OCI-M2 (cell line): ENCODE measurements at regions not wholly inside any gene's neighbourhood (a gene's known extent, or its start where the extent isn't known, plus 50 kb on each side); places are given as distances from the start of the nearest gene placed in this dataset.

Experiments used
- DNase-seq: peaks from one replicate; lab custom pipeline; 2025; ENCODE audit not compliant: unreplicated experiment; lab: John Stamatoyannopoulos, UW

- DNase-seq, result no peak
Measured at GRCh38 chr22:34687116-34687515, 378.8 kb upstream of the ISX start.

DNA sequence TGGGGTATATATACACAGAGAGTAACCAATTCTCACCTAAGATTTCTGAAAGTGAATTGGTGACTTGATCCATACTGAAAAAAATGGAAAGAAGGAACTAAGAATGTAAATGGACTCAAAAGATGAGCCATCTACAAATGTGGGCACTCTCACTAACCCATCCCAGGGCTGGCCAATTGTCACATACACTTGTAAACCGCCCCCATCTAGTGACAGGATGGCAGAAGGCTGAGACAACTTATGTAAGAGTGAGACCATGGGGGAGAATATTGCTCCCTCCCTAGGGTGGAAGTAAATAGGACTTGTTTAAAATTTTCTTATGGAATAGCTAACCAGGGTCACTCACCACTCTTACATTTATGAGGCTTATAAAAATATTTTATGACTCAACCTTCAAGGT, 377.1 kb upstream of the ISX start:
- DNase-seq, result no peak

DNA sequence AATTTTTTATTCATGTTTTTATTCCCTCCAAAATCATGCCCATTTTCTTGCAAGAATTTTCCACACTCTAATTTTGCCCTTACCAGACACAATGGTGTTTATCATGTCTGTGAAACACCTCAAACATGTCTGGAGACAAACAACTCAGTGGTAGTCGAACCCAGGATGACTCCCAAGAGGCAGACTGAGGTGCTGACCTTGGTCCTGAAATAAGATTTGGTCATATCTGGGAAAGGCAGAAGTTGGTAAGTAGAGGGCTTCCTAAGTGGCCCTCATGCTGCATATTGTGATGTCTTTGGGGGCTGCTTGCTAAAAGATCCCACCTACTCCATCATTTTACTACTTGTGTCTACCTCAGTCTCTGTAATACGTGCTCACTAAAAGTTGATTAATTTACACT, 369.4 kb upstream of the ISX start:
- no peak for DNase-seq

- DNase-seq, result no peak
Measured at GRCh38 chr22:34702279-34702678, 363.7 kb upstream of the ISX start.

DNA sequence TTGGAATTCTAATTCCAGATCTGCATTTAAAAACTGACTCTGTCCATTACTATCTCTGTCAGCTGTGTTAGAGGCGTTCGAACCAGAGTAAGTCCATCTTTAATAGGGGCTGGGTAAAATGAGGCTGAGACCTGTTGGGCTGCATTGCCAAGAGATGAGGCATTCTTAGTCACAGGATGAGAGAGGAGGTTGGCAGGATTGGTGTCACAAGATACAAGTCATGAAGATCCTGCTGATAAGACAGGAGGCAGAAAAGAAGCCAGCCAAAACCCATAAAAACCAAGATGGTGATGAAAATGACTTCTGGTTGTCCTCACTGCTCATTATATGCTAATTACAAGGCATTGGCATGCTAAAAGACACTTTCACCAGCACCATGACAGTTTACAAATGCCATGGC, 356.3 kb upstream of the ISX start:
- DNase-seq, result no peak

- no peak for DNase-seq
Measured at GRCh38 chr22:34722901-34723300, 343.1 kb upstream of the ISX start.

DNA sequence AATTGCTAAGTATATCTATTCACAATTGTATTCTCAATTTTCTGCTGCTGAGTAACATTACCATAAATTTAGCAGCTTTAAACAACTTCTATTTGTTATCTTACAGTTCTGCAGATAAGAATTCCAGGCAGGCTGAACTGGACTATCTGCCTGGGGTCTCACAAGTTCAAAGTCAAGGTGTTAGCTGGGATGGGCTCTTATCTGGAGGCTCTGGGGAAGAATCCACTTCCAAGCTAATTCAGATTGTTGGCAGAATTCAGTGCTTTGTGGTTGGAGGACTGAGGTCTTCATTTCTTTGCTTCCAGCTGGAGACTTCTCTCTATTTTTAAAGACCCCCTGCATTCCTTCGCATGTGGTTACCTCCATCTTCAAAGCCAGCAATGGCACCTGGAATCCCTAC, 329.9 kb upstream of the ISX start:
- no peak for DNase-seq

- DNase-seq, result no peak
Measured at GRCh38 chr22:34738661-34739400, 327.1 kb upstream of the ISX start.

GRCh38 chr22:34743110-34743751, 322.7 kb upstream of the ISX start:
- DNase-seq, result no peak

DNA sequence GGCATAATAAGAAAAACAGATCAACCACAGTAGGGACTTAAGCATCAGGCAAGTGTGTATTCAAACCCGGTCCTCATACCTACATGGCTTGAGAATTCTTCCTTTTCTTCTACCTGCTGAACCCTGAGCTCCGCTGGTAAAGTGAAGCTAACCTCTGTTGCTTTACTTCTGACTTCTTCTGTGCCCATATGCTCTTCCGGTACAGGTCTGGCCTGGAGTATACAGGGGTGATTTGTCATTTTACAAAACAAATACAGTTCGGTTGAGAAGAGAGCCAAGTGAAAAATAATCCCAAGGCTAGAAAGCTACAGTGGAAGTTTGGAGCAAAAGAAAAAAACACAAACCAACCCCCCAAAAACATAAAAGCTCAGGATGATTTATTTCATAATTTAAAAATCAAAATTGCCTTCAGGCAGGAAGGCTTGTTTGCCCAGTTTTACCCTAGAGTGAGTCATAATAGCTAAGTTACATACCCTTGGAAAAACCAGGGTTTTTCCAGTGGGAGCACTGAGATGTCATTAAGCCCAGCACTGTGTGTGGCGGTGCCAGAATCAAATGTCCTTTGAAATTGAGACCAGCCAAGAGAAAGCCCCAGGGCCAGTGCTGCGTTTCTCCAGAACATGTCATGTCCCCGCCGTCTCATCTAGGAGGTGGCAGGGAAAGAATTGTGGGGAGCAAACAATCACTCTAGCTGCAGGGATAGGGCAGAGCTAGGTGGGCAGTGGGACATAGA, 305.5 kb upstream of the ISX start:
- DNase-seq, result no peak

GRCh38 chr22:34761111-34761510, 304.8 kb upstream of the ISX start:
- DNase-seq, result no peak

DNA sequence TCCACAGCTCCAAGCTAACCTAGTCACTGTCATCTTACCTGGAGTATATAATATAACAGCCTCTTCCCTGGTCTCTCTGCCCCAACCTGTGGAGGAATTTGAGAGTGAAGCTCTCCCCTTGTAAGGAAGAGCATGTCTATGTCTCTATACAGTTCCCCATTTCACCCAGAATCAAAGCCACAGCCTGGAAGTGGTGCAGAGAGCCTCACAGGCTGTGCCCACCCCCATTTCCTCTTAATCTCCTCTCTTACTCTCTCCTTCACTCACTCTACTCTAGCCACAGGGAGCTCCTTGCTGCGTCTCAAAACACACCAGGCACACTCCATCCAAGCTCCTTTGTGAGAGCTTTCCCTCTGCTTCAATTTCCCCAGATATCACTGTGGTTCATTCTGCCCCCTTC, 302.5 kb upstream of the ISX start:
- no peak for DNase-seq

GRCh38 chr22:34765115-34765514, 300.8 kb upstream of the ISX start:
- no peak for DNase-seq

DNA sequence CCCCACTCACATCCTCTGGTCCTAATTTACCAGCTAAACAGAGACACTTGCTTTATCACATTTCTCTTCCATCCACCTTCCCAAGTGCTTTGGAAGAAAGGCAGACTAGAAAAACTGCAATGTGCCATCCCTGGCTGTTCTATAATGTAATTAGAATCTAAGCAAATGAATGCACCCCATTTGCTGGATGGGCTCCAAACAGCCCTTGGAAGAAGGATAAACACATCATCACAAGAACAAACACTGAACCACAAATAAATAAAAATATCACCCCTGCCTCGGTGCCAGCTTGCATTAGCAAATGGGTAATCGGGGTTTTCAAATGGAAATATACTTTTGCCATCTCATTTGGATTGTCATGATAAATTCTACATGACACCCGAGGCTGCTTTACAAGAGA, 296.6 kb upstream of the ISX start:
- no peak for DNase-seq

- no peak for DNase-seq
Measured at GRCh38 chr22:34776817-34777216, 289.1 kb upstream of the ISX start.

GRCh38 chr22:34781681-34782080, 284.3 kb upstream of the ISX start:
- DNase-seq, result no peak

DNA sequence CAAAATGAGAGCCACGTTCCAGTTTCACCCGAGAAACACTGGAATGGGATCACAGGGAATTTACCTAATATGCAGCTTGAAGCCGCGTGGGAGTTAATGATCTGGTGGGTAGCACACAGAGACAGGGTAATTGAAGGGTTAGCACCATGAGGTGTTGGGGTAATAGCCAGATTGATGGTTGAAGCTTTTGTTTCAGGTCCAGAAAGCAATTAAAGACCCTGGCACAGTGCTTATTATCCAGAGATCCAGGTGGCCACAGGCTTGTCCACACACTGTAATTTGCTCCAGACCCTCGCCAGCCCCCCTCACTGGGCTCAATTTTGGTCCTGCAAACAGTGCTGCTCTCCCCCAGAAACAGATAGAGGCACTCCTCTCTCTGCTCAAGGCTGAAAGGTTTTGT, 282.5 kb upstream of the ISX start:
- no peak for DNase-seq

DNA sequence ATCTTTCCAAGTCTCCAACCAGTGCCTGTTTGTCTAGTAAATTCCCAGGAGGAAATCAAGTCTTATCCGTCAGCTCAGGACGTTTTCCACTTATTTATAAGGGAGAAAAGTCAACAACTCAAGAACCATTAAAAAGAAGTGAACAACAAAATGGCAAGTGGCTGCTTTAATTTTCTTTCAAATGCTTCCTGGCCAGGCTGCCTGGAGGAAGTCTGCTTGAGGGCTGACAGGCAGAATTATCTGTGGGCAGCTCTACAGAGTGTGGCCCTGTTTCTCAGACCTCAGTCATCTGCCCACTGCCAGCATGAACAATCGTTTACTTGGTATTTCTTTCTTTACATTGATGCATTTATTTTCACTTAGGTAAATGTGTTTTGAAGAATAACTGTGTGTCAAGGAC, 281.9 kb upstream of the ISX start:
- DNase-seq, result no peak

- no peak for DNase-seq
Measured at GRCh38 chr22:34797826-34798225, 268.1 kb upstream of the ISX start.

- DNase-seq, result no peak
Measured at GRCh38 chr22:34798605-34799004, 267.4 kb upstream of the ISX start.

GRCh38 chr22:34800260-34800980, 265.5 kb upstream of the ISX start:
- DNase-seq, result no peak

DNA sequence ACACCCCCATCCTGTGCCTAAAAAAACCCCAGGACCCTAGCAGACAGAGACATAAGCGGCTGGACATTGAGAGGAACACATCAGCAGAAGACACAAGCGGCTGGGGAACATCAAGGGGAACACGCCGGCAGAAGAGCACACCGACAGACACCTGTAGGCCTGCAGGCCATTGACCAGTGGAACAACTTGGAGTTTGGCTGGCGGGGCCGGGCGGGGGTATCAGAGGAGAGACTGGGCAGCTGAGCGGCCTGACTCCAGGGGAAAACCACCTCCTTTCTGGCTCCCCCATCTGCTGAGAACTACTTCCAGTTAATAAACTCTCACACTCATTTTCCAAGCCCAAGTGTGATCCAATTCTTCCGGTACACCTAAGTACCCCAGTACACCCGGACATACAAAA, 264.7 kb upstream of the ISX start:
- no peak for DNase-seq
